ENCODE measurements at regions not wholly inside any gene's neighbourhood (a gene's known extent, or its start where the extent isn't known, plus 50 kb on each side); places are given as distances from the start of the nearest gene placed in this dataset.

- TF ChIP-seq CTCF (conservative IDR thresholded peaks at IDR 0.05; ENCODE audit: low read length) (no peak), EZH2phosphoT487 (IDR thresholded peaks at IDR 0.05; ENCODE audit: borderline replicate concordance) (no peak)
These were observed 114.3 kb upstream of the CAND1 start for GRCh38 chr12:67154901-67155300.

Data from Loucy (cell line).